ENCODE measurements at regions not wholly inside any gene's neighbourhood (a gene's known extent, or its start where the extent isn't known, plus 50 kb on each side); places are given as distances from the start of the nearest gene placed in this dataset.

- Histone ChIP-seq H3K27ac (ENCODE audit: low read length) (no peak overlapping the region), H3K27me3 (ENCODE audit: control insufficient read depth, insufficient read depth, low read length) (peaks cover 19% of the 10 kb centered on the region), H3K36me3 (ENCODE audit: control insufficient read depth, insufficient read depth, low read length) (no peaks in the 10 kb centered on the region), H3K4me1 (ENCODE audit: control insufficient read depth, insufficient read depth, low read length) (peaks cover 13% of the 10 kb centered on the region), H3K9me3 (replicated peaks; ENCODE audit: control insufficient read depth, low read depth, low read length) (no peaks in the 10 kb centered on the region), H3K4me3 (ENCODE audit: low read length) (no peak overlapping the region)
- no peak for DNase-seq
- WGBS (ENCODE audit: insufficient coverage), result 74% methylated on average over 3 of the region's 6 CpGs
Observed at GRCh38 chr11:45095691-45096010, 50.8 kb upstream of the PRDM11 start.

- WGBS (ENCODE audit: insufficient coverage), result 37% methylated on average over 2 of the region's 4 CpGs
- Histone ChIP-seq H3K36me3 (ENCODE audit: control insufficient read depth, insufficient read depth, low read length) (no peaks in the 10 kb centered on the region), H3K4me1 (ENCODE audit: control insufficient read depth, insufficient read depth, low read length) (peaks cover 11% of the 10 kb centered on the region), H3K27ac (ENCODE audit: low read length) (no peak overlapping the region), H3K4me3 (ENCODE audit: low read length) (no peak overlapping the region), H3K9me3 (replicated peaks; ENCODE audit: control insufficient read depth, low read depth, low read length) (no peaks in the 10 kb centered on the region), H3K27me3 (ENCODE audit: control insufficient read depth, insufficient read depth, low read length) (peaks cover 22% of the 10 kb centered on the region)
- DNase-seq, result no peak
Observed at GRCh38 chr11:45096636-45097035, 49.8 kb upstream of the PRDM11 start.
